ENCODE measurements at regions not wholly inside any gene's neighbourhood (a gene's known extent, or its start where the extent isn't known, plus 50 kb on each side); places are given as distances from the start of the nearest gene placed in this dataset.

DNA sequence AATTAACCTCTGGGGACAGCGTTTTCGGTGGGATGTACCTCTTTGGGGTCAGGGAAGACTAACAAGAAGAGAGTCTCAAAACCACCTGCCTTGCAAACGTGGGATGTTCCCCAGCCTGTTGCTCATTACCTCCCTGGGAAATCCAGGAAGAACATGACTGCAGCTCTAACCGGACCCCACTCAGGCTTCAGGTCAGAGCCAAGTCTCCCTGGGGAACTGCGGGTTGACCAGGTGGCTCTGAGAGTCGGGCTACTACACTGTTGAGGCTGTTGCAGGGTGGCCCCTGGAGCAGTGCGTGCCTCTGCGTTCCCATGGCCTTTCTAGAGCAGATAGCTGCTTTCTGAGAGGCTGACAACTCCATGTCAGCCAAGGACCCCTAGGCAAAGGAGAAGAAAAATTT, 309.1 kb downstream of the FOXL1 start:
- TF ChIP-seq, protein P1, sequence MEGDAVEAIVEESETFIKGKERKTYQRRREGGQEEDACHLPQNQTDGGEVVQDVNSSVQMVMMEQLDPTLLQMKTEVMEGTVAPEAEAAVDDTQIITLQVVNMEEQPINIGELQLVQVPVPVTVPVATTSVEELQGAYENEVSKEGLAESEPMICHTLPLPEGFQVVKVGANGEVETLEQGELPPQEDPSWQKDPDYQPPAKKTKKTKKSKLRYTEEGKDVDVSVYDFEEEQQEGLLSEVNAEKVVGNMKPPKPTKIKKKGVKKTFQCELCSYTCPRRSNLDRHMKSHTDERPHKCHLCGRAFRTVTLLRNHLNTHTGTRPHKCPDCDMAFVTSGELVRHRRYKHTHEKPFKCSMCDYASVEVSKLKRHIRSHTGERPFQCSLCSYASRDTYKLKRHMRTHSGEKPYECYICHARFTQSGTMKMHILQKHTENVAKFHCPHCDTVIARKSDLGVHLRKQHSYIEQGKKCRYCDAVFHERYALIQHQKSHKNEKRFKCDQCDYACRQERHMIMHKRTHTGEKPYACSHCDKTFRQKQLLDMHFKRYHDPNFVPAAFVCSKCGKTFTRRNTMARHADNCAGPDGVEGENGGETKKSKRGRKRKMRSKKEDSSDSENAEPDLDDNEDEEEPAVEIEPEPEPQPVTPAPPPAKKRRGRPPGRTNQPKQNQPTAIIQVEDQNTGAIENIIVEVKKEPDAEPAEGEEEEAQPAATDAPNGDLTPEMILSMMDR (IDR thresholded peaks at IDR 0.05; ENCODE audit: poor library complexity) = no peak
- TF ChIP-seq EZH2 (IDR thresholded peaks at IDR 0.05; ENCODE audit: borderline replicate concordance) = no peak

All from hepatocyte (in vitro differentiated cells).